ENCODE measurements at regions not wholly inside any gene's neighbourhood (a gene's known extent, or its start where the extent isn't known, plus 50 kb on each side); places are given as distances from the start of the nearest gene placed in this dataset.

DNA sequence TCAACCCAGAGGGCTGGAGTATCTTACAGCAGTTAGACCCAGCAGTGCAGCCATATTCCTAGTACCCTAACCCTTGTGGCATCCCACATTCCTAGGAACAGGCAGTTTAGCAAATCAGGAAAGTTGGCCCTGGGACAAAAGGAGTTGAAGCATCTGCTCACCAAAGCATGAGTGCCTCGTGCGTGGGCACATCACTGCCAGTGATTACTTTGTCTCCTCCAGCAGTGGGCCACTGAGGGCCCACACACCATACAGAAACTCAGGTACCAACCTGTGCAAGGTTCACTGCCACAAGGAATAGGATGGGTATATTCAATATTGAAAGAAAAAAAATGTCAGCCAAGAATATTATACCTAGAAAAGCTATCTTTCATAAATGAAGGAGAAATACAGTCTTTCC lies 227.5 kb upstream of the CNTN5 start:
- H2BK20ac ChIP-seq (ENCODE audit: low read depth, low read length), result no peak overlapping the region
- H3K4me3 ChIP-seq (ENCODE audit: insufficient read depth, low read depth, low read length), result no peak overlapping the region
- no peak overlapping the region for H3K23ac ChIP-seq (ENCODE audit: low read depth, low read length)
- no peaks in the 10 kb centered on the region for H3K79me1 ChIP-seq (ENCODE audit: low read depth in 1 of 2, low read length in 2 of 2)
- ATAC-seq (ENCODE audit: low read depth) (no peak), DNase-seq (no peak)
- H3K9ac ChIP-seq (ENCODE audit: low read depth, low read length), result no peak overlapping the region
- no peak overlapping the region for H4K5ac ChIP-seq (ENCODE audit: low read depth, low read length)
- no peak overlapping the region for H3K14ac ChIP-seq (replicated peaks; ENCODE audit: low read depth, low read length)
- peaks cover 7% of the 10 kb centered on the region; the same call in 1 of the 2 replicates for H3K9me3 ChIP-seq (ENCODE audit: control insufficient read depth, insufficient read depth, low read length)
- POLR2A ChIA-PET (ENCODE audit: unreplicated experiment), result no interaction called here
- no peak overlapping the region for H3K4me2 ChIP-seq (ENCODE audit: low read depth, low read length)
- H3K18ac ChIP-seq (ENCODE audit: low read depth, low read length), result no peak overlapping the region
- no peaks in the 10 kb centered on the region for H3K27me3 ChIP-seq (ENCODE audit: control insufficient read depth, insufficient read depth, low read length)
- no peak overlapping the region for H3K56ac ChIP-seq (ENCODE audit: extremely low read depth, insufficient read depth, low read length)
- no peak overlapping the region for H4K8ac ChIP-seq (ENCODE audit: low read depth in 2 of 2, low read length in 2 of 2)
- CTCF ChIA-PET, result no interaction called here
- H3K9me1 ChIP-seq (ENCODE audit: insufficient read depth, low read length), result no peaks in the 10 kb centered on the region
- H4K91ac ChIP-seq (ENCODE audit: insufficient read depth, low read depth, low read length), result no peak overlapping the region
- no peak overlapping the region for H2BK120ac ChIP-seq (ENCODE audit: low read depth, low read length)
- no peaks in the 10 kb centered on the region for H4K20me1 ChIP-seq (ENCODE audit: insufficient read depth, low read length)
- H2AK5ac ChIP-seq (ENCODE audit: low read depth, low read length), result no peak overlapping the region
- intact Hi-C loops (cut with micrococcal nuclease) (no loop called here), in situ Hi-C loops (cut with MboI; ENCODE audit: low sequenced_read_pairs) (no loop called here), dilution Hi-C loops (cut with HindIII; ENCODE audit: low sequenced_read_pairs, unreplicated experiment) (no loop called here)
- no TSS peak for BruUV-seq (replicated peaks)
- no peak overlapping the region for H3K27ac ChIP-seq (ENCODE audit: insufficient read depth, low read length)
- no peaks in the 10 kb centered on the region for H3K4me1 ChIP-seq (ENCODE audit: control insufficient read depth, insufficient read depth, low read length)
- H2BK5ac ChIP-seq (ENCODE audit: low read depth, low read length, poor library complexity, severe bottlenecking), result no peak overlapping the region
- H2BK15ac ChIP-seq (ENCODE audit: low read depth, low read length), result no peak overlapping the region
- TF ChIP-seq, protein P1, sequence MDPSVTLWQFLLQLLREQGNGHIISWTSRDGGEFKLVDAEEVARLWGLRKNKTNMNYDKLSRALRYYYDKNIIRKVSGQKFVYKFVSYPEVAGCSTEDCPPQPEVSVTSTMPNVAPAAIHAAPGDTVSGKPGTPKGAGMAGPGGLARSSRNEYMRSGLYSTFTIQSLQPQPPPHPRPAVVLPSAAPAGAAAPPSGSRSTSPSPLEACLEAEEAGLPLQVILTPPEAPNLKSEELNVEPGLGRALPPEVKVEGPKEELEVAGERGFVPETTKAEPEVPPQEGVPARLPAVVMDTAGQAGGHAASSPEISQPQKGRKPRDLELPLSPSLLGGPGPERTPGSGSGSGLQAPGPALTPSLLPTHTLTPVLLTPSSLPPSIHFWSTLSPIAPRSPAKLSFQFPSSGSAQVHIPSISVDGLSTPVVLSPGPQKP (IDR thresholded peaks at IDR 0.05; ENCODE audit: borderline replicate concordance, low read depth, low read length), result no peak
- no peak for TF ChIP-seq BHLHE40 (IDR thresholded peaks at IDR 0.05; ENCODE audit: low read depth, low read length)
- TF ChIP-seq, protein P2, sequence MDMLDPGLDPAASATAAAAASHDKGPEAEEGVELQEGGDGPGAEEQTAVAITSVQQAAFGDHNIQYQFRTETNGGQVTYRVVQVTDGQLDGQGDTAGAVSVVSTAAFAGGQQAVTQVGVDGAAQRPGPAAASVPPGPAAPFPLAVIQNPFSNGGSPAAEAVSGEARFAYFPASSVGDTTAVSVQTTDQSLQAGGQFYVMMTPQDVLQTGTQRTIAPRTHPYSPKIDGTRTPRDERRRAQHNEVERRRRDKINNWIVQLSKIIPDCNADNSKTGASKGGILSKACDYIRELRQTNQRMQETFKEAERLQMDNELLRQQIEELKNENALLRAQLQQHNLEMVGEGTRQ (IDR thresholded peaks at IDR 0.05; ENCODE audit: low read depth, low read length), result no peak
- TF ChIP-seq RFX5 (IDR thresholded peaks at IDR 0.05; ENCODE audit: low read depth, low read length), result no peak
- TF ChIP-seq RCOR1 (IDR thresholded peaks at IDR 0.05; ENCODE audit: insufficient replicate concordance, low read length), result no peak
- no peak for TF ChIP-seq MAFK (IDR thresholded peaks at IDR 0.05; ENCODE audit: low read depth, low read length)
- TF ChIP-seq, protein P3, sequence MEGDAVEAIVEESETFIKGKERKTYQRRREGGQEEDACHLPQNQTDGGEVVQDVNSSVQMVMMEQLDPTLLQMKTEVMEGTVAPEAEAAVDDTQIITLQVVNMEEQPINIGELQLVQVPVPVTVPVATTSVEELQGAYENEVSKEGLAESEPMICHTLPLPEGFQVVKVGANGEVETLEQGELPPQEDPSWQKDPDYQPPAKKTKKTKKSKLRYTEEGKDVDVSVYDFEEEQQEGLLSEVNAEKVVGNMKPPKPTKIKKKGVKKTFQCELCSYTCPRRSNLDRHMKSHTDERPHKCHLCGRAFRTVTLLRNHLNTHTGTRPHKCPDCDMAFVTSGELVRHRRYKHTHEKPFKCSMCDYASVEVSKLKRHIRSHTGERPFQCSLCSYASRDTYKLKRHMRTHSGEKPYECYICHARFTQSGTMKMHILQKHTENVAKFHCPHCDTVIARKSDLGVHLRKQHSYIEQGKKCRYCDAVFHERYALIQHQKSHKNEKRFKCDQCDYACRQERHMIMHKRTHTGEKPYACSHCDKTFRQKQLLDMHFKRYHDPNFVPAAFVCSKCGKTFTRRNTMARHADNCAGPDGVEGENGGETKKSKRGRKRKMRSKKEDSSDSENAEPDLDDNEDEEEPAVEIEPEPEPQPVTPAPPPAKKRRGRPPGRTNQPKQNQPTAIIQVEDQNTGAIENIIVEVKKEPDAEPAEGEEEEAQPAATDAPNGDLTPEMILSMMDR (conservative IDR thresholded peaks at IDR 0.05; ENCODE audit: low read depth, low read length), result no peak
- no peak for TF ChIP-seq POLR2A (IDR thresholded peaks at IDR 0.05; ENCODE audit: low read depth, low read length)
- no peak for TF ChIP-seq MAZ (IDR thresholded peaks at IDR 0.05; ENCODE audit: borderline replicate concordance, low read depth, low read length)
- TF ChIP-seq MXI1 (IDR thresholded peaks at IDR 0.05; ENCODE audit: borderline replicate concordance, low read depth, low read length), result no peak
- H2AFZ ChIP-seq (replicated peaks; ENCODE audit: low read length, poor library complexity), result no peak overlapping the region
- WGBS, 2 experiments (ENCODE audit: extremely low coverage in 2 of 2, insufficient read length in 1 of 2), result no CpG with 5 or more reads among the region's 2 CpGs
- H3K4ac ChIP-seq (ENCODE audit: low read depth, low read length), result no peak overlapping the region
- H2AK9ac ChIP-seq (replicated peaks; ENCODE audit: low read depth, low read length, poor library complexity), result no peak overlapping the region
- no peaks in the 10 kb centered on the region for H3K36me3 ChIP-seq (ENCODE audit: control insufficient read depth, insufficient read depth, low read length)

Measured in IMR-90 (cell line).